Keratinocyte (primary cell): ENCODE measurements at regions not wholly inside any gene's neighbourhood (a gene's known extent, or its start where the extent isn't known, plus 50 kb on each side); places are given as distances from the start of the nearest gene placed in this dataset.
"Not testable (repeated sequence)": the region's sequence is repeated elsewhere in the genome, so short reads cannot be mapped to it uniquely, and the experiment has no call there.

ENCODE experiments used
- DNase-seq: peaks from one replicate; pipeline ENCODE4 v3.0.0-alpha.2; 2011; ENCODE audit warnings: low read depth, missing footprints, low spot score
- FAIRE-seq: peaks from 2 replicates; lab custom pipeline; 2011; peaks lifted over from hg19 to GRCh38; lab: Jason Lieb, UNC
- H2AFZ ChIP-seq: 2 replicates; pipeline ENCODE4 v1.6.0; 2012; ENCODE audit warnings: low read length, control low read depth, inconsistent platforms; ENCODE audit not compliant: control insufficient read depth
- H3K27ac ChIP-seq: 2 replicates; pipeline ENCODE4 v1.5.1; 2011; ENCODE audit warnings: low read length; ENCODE audit not compliant: control insufficient read depth, insufficient read depth
- H3K27me3 ChIP-seq: 3 replicates; pipeline ENCODE4 v1.6.0; 2011; ENCODE audit warnings: low read length; ENCODE audit not compliant: control insufficient read depth, insufficient read depth; ENCODE audit errors: extremely low read depth
- H3K36me3 ChIP-seq, 2 experiments: 2 replicates in 1 of 2; 3 replicates in 1 of 2; pipeline ENCODE4 v1.5.1; 2011; ENCODE audit warnings: low read length in 2 of 2, mild to moderate bottlenecking in 1 of 2; ENCODE audit not compliant: control insufficient read depth in 2 of 2, insufficient read depth in 2 of 2; ENCODE audit errors: extremely low read depth in 1 of 2
- H3K4me1 ChIP-seq: 3 replicates; pipeline ENCODE4 v1.5.1; 2011; ENCODE audit warnings: low read length; ENCODE audit not compliant: control insufficient read depth, insufficient read depth; ENCODE audit errors: extremely low read depth
- H3K4me2 ChIP-seq: 3 replicates; pipeline ENCODE4 v1.6.0; 2011; ENCODE audit warnings: low read depth, low read length; ENCODE audit not compliant: control insufficient read depth, insufficient read depth; ENCODE audit errors: extremely low read depth
- H3K4me3 ChIP-seq, 3 experiments: fragments of 200-600 bp in 1 of 3; sonication (generic) in 1 of 3; 2 replicates in 2 of 3; 3 replicates in 1 of 3; pipeline ENCODE4 v1.5.1; 2011 to 2016; ENCODE audit warnings: low read length in 3 of 3, mild to moderate bottlenecking in 3 of 3, control low read depth in 2 of 3, inconsistent platforms in 1 of 3, low read depth in 1 of 3, mixed read lengths in 1 of 3, mixed run types in 1 of 3, moderate library complexity in 1 of 3; ENCODE audit not compliant: control insufficient read depth in 2 of 3, insufficient read depth in 2 of 3; ENCODE audit errors: extremely low read depth in 1 of 3
- H3K79me2 ChIP-seq: 2 replicates; pipeline ENCODE4 v1.6.0; 2012; ENCODE audit warnings: low read length; ENCODE audit not compliant: control insufficient read depth, insufficient read depth
- H3K9ac ChIP-seq: 3 replicates; pipeline ENCODE4 v1.6.0; 2011; ENCODE audit warnings: low read length; ENCODE audit not compliant: control insufficient read depth, insufficient read depth; ENCODE audit errors: extremely low read depth
- H3K9me1 ChIP-seq: 3 replicates; pipeline ENCODE4 v1.6.0; 2011; ENCODE audit warnings: low read length; ENCODE audit not compliant: control insufficient read depth, insufficient read depth; ENCODE audit errors: extremely low read depth
- H3K9me3 ChIP-seq: 2 replicates; pipeline ENCODE4 v1.5.1; 2012; ENCODE audit warnings: low read depth, low read length; ENCODE audit not compliant: control insufficient read depth
- H4K20me1 ChIP-seq: 3 replicates; pipeline ENCODE4 v1.6.0; 2011; ENCODE audit warnings: low read length; ENCODE audit not compliant: control insufficient read depth, insufficient read depth; ENCODE audit errors: extremely low read depth
- EZH2 ChIP-seq: IDR thresholded peaks from one replicate; pipeline ENCODE4 v1.6.1; 2012; ENCODE audit warnings: inconsistent platforms, mild to moderate bottlenecking, low read length, moderate library complexity
- dilution Hi-C: fragments of 300-500 bp; cut with MboI; formaldehyde crosslinking; loops from one replicate; pipeline ENCODE4 v1.7.0; 2020; ENCODE audit warnings: low sequenced_read_pairs; ENCODE audit not compliant: extremely low pct_ligation_motif_present
- TF ChIP-seq, protein P1 (sequence below), 3 experiments: IDR thresholded peaks in 1 of 3; conservative IDR thresholded peaks in 1 of 3; optimal IDR thresholded peaks in 1 of 3; 2 replicates in 2 of 3; 3 replicates in 1 of 3; pipeline versions ENCODE3 to v1.5.1; 2011; ENCODE audit warnings: low read length in 3 of 3, mild to moderate bottlenecking in 3 of 3, moderate library complexity in 2 of 3, control low read depth in 1 of 3, inconsistent platforms in 1 of 3; ENCODE audit not compliant: insufficient read depth in 2 of 3; ENCODE audit errors: extremely low read depth in 1 of 3

DNA sequence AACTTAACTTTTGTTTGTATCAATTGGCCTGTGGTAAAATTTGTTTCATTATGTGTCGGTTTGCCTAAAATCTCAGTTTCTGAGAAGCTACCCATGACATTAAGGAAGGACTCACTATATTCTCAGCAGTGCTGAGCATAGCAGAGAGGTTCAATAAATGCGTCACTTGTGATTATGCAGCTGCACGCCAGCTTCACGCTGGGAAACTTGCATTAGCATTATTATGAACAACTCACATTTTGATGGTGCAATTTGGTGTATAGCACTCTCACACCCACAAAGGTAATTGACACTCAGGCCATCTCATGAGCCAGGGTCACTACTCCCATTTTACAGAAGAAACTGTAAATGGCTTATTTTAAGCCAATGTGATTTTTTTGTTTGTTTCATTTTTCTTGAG is 80.6 kb upstream of the SALL1 start:
- DNase-seq (no peak), FAIRE-seq (no peak)
- no peaks in the 10 kb centered on the region for H3K79me2 ChIP-seq
- H3K36me3 ChIP-seq: no peaks in the 10 kb centered on the region
- no peak overlapping the region for H3K4me2 ChIP-seq
- TF ChIP-seq EZH2: no peak
- TF ChIP-seq, protein P1, sequence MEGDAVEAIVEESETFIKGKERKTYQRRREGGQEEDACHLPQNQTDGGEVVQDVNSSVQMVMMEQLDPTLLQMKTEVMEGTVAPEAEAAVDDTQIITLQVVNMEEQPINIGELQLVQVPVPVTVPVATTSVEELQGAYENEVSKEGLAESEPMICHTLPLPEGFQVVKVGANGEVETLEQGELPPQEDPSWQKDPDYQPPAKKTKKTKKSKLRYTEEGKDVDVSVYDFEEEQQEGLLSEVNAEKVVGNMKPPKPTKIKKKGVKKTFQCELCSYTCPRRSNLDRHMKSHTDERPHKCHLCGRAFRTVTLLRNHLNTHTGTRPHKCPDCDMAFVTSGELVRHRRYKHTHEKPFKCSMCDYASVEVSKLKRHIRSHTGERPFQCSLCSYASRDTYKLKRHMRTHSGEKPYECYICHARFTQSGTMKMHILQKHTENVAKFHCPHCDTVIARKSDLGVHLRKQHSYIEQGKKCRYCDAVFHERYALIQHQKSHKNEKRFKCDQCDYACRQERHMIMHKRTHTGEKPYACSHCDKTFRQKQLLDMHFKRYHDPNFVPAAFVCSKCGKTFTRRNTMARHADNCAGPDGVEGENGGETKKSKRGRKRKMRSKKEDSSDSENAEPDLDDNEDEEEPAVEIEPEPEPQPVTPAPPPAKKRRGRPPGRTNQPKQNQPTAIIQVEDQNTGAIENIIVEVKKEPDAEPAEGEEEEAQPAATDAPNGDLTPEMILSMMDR (optimal IDR thresholded peaks at IDR 0.05 in 1 of 3, IDR thresholded peaks at IDR 0.05 in 1 of 3, conservative IDR thresholded peaks at IDR 0.05 in 1 of 3; ENCODE audit: extremely low read depth in 1 of 3, insufficient read depth in 2 of 3, low read length in 3 of 3): no peak
- H3K9me1 ChIP-seq: no peaks in the 10 kb centered on the region
- no peak overlapping the region for H3K4me3 ChIP-seq
- no peaks in the 10 kb centered on the region for H3K27me3 ChIP-seq
- H3K9me3 ChIP-seq: no peaks in the 10 kb centered on the region
- no peaks in the 10 kb centered on the region for H3K4me1 ChIP-seq
- no peaks in the 10 kb centered on the region for H4K20me1 ChIP-seq
- H3K9ac ChIP-seq: no peak overlapping the region
- H2AFZ ChIP-seq: no peak overlapping the region
- H3K27ac ChIP-seq: no peak overlapping the region
- dilution Hi-C loops: no loop called here

DNA sequence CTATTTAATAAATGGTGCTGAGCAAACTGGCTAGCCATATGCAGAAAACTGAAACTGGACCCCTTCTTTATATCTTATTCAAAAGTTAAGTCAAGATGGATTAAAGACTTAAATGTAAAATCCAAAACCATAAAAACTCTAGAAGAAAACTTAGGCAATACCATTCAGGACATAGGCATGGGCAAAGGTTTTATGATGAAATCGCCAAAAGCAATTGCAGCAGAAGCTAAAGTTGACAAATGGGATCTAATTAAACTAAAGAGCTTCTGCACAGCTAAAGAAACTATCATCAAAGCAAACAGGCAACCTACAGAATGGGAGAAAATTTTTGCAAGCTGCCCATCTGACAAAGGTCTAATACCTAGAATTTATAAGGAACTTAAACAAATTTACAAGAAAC is 79.0 kb upstream of the SALL1 start:
- DNase-seq, H3K27me3 ChIP-seq, H3K27ac ChIP-seq, H3K36me3 ChIP-seq, H2AFZ ChIP-seq, FAIRE-seq, H3K9ac ChIP-seq, H3K9me1 ChIP-seq, H3K4me1 ChIP-seq, H3K4me2 ChIP-seq, dilution Hi-C loops, H3K9me3 ChIP-seq, H4K20me1 ChIP-seq, H3K79me2 ChIP-seq, H3K4me3 ChIP-seq: not testable (repeated sequence)

DNA sequence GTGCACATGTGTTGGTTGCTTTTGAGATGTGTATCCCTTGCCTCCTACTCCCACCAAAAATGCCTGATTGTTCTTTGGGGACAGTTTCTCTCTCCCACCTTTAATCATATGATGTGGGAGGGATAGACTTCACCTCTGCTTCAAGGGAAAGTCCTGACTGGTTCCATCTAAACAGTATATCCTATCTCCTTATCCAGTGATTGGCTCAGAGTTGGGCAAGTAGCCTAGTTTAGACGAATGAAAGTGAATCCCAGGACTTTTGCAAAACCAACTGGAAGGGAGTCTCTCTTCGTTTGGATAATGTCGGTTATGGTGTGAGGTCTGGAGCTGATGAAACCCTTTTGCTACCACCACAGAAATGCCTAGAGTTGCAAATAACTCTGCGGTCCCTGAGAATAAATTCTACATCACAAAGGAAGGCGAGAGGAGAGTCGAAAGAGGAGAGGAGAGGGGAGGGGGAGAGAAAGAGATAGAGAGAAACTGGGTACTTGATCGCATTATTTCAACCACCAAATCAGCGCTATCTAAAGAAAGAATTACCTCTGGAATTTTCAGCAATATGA is 77.1 kb upstream of the SALL1 start:
- Histone ChIP-seq H3K4me3 (no peak overlapping the region), H3K79me2 (no peaks in the 10 kb centered on the region), H2AFZ (no peak overlapping the region), H4K20me1 (no peaks in the 10 kb centered on the region), H3K4me2 (no peak overlapping the region), H3K9me1 (no peaks in the 10 kb centered on the region), H3K9ac (no peak overlapping the region), H3K27ac (no peak overlapping the region), H3K27me3 (no peaks in the 10 kb centered on the region), H3K4me1 (no peaks in the 10 kb centered on the region), H3K9me3 (no peaks in the 10 kb centered on the region), H3K36me3 (no peaks in the 10 kb centered on the region)
- TF ChIP-seq, protein P1 (optimal IDR thresholded peaks at IDR 0.05 in 1 of 3, IDR thresholded peaks at IDR 0.05 in 1 of 3, conservative IDR thresholded peaks at IDR 0.05 in 1 of 3; ENCODE audit: extremely low read depth in 1 of 3, insufficient read depth in 2 of 3, low read length in 3 of 3): no peak
- no peak for TF ChIP-seq EZH2
- dilution Hi-C loops: no loop called here
- FAIRE-seq (no peak), DNase-seq (no peak)
